ENCODE measurements at regions not wholly inside any gene's neighbourhood (a gene's known extent, or its start where the extent isn't known, plus 50 kb on each side); places are given as distances from the start of the nearest gene placed in this dataset.

- 42 to 45% (median 43%) methylated on average over 5 of the region's 5 CpGs for WGBS, 4 donors
- H3K9me3 ChIP-seq (replicated peaks in 1 of 3): no peaks in the 10 kb centered on the region
- intact Hi-C loops (cut with DNase I): no loop called here
- TF ChIP-seq CTCF (IDR thresholded peaks at IDR 0.05): no peak
- TF ChIP-seq POLR2A (IDR thresholded peaks at IDR 0.05): no peak
- H3K4me3 ChIP-seq: no peak overlapping the region
- no peaks in the 10 kb centered on the region for H3K27me3 ChIP-seq
- no peaks in the 10 kb centered on the region for H3K36me3 ChIP-seq (replicated peaks in 1 of 2)
- no peaks in the 10 kb centered on the region for H3K4me1 ChIP-seq (replicated peaks in 1 of 2)
- DNase-seq: no peak
- H3K27ac ChIP-seq: no peak overlapping the region
Observed at GRCh38 chr3:168977716-168978374, 685.7 kb downstream of the MECOM start.

- Histone ChIP-seq H3K36me3 (replicated peaks in 1 of 2) (no peaks in the 10 kb centered on the region), H3K4me1 (replicated peaks in 1 of 2) (no peaks in the 10 kb centered on the region), H3K9me3 (replicated peaks in 1 of 3) (no peaks in the 10 kb centered on the region), H3K4me3 (no peak overlapping the region), H3K27ac (no peak overlapping the region), H3K27me3 (no peaks in the 10 kb centered on the region)
- intact Hi-C loops (cut with DNase I): no loop called here
- TF ChIP-seq POLR2A (IDR thresholded peaks at IDR 0.05) (no peak), CTCF (IDR thresholded peaks at IDR 0.05) (no peak)
- no peak for DNase-seq
- 50 to 61% (median 57%) methylated on average over 2 of the region's 2 CpGs for WGBS, 4 donors
Observed at GRCh38 chr3:168976969-168977368, 686.5 kb downstream of the MECOM start.

GRCh38 chr3:168975576-168975975, 687.9 kb downstream of the MECOM start:
- H3K27ac ChIP-seq: no peak overlapping the region
- WGBS, 4 donors: 46 to 55% (median 51%) methylated on average over 1 of the region's 1 CpG

GRCh38 chr3:168974617-168975403, 688.7 kb downstream of the MECOM start:
- Histone ChIP-seq H3K36me3 (replicated peaks in 1 of 2) (no peaks in the 10 kb centered on the region), H3K4me3 (no peak overlapping the region), H3K4me1 (replicated peaks in 1 of 2) (no peaks in the 10 kb centered on the region), H3K9me3 (replicated peaks in 1 of 3) (no peaks in the 10 kb centered on the region), H3K27me3 (no peaks in the 10 kb centered on the region), H3K27ac (no peak overlapping the region)
- intact Hi-C loops (cut with DNase I): no loop called here
- TF ChIP-seq CTCF (IDR thresholded peaks at IDR 0.05) (no peak), POLR2A (IDR thresholded peaks at IDR 0.05) (no peak)
- DNase-seq: no peak

More at GRCh38 chr3:168975576-168975975, 687.9 kb downstream of the MECOM start:
- Histone ChIP-seq H3K4me1 (replicated peaks in 1 of 2) (no peaks in the 10 kb centered on the region), H3K36me3 (replicated peaks in 1 of 2) (no peaks in the 10 kb centered on the region), H3K4me3 (no peak overlapping the region), H3K9me3 (replicated peaks in 1 of 3) (no peaks in the 10 kb centered on the region), H3K27me3 (no peaks in the 10 kb centered on the region)
- DNase-seq: no peak
- TF ChIP-seq CTCF (IDR thresholded peaks at IDR 0.05): no peak
- TF ChIP-seq POLR2A (IDR thresholded peaks at IDR 0.05): no peak
- intact Hi-C loops (cut with DNase I): no loop called here

All from adrenal gland (tissue), 9 donors.